Activated CD8-positive, alpha-beta memory T cell treated with anti-CD3 and anti-CD28 coated beads for 24 hours (primary cell): ENCODE measurements at regions not wholly inside any gene's neighbourhood (a gene's known extent, or its start where the extent isn't known, plus 50 kb on each side); places are given as distances from the start of the nearest gene placed in this dataset.
A peak's percentile ranks its signal among the peaks of the same experiment; 100 is the strongest.

Experiments used
- DNase-seq: peaks from one replicate; pipeline ENCODE4 v3.0.0-alpha.2; 2020

DNA sequence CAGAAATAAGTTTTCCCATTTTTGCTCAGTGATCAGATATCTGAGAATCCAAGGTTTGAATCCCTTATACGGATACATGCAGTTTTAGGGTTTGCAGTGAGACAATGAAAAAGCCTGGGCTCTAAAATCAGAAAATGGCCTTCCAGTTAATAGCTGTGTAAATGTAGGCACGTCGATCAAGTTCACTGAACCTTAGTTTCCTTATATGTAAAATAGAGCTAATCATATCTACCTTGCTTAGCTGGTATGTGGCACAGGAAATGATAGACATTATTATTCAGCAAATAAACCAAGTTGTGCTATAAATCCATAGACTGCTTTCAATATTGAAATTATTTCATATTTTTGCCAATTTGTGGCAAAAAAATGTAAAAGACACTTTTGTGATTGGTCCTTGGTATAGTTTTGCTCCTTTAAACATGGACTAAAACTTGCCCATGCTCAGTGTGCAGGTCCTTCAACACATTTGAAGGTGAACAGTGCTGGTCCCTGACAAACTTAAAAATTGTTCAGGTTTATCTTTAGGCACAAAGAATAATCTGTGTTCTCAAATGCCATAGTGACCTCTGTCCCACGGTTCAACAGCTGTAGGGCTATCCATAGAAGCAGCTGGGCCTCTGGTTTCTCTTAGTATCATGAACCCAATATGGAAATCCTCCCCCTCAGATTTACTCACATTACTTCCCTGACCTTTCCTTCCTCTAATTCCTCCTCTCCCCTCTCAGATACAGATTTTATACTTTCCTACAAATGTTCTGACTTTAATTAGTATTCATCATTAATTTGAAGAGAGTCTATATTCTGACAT is 51.0 kb downstream of the CCDC54 start:
- DNase-seq, result no peak

DNA sequence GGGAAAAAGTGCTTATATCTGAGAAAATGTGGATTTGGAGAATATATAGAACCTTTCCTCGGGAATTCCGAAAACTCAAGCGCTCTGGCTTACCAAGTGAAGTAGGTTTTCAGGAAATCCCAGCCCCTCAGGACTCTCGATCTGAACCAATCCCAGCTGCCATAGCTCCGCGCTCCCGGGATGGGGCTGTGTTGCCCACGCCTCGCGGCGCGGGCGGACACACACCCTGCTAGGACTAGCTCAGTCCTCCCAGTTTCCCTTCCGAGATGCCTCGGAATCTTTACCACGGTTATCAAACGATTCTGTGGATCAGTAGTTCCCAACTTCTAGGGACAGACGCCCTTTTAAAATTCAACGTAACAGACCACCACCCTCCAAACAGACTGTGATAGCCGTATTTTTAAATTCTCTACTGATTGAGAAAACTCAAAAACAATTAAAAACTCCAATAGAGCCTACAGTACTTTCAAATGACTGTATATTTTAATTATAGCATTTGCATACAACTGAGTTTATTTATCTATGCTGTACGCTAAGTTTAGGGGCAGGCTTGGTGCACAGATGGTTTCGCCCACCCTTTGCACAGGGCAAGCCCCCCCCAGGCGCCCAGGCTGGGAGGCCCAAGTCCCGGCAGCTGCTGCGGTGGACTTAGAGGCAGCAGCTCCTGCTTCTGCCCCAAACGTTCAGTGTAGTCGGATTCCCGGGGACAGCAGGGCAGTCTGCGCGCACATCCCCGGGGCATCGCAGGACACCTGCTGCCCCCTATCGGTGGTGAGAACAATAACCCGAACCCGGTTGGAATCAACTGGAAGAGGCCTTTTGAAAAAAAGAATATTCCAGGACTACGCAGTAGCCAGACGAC is 52.3 kb downstream of the CCDC54 start:
- DNase-seq, result peak; percentile 82

DNA sequence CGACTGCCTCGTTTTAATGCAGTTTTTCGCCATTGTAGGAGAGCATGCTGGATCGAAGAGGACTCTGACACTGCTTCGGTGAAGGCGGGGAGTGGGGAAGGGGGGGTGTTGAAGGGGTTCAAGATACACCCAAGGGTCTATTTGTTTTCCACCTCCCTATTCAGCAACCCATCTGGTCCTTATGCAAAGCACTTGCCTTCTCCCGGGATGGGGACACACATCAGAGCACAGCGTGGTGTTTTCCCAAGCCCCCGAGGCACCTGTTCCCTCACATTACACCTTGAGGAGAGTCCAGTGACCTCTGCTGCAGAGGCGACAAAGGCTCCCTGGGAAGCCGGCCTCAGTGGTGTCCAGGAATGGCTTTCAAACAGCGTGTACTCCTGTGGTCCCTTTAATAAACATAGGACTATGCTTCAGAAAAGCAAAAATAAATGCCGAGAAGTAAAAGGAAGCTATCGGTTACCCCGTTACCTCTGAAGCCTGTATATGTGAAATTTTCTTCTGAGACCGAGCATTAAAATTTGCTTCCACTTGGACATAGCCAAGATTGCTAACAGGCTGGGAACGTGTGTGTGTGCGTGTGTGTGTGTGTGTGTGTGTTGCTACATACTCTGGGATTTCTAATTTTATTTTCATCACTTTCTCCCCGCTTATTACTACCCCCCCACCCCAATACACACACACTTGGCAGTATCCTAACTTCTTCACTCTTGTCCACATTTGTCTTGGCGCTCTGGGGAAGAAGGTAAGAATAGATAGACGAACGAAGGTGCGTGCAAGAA is 53.2 kb downstream of the CCDC54 start:
- no peak for DNase-seq

DNA sequence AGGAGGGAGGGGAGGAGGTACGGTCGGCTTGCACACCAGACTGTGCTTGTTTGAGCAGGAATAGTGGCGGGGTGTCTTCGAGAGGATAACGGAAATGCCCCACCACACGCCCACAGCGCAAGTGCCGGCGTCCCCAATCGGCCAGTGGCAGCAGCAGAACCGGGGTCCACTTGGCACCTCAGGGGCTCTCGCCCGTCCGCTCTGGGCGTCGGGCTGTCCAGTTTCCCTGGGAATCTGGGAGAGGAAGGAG is 53.7 kb downstream of the CCDC54 start:
- no peak for DNase-seq

DNA sequence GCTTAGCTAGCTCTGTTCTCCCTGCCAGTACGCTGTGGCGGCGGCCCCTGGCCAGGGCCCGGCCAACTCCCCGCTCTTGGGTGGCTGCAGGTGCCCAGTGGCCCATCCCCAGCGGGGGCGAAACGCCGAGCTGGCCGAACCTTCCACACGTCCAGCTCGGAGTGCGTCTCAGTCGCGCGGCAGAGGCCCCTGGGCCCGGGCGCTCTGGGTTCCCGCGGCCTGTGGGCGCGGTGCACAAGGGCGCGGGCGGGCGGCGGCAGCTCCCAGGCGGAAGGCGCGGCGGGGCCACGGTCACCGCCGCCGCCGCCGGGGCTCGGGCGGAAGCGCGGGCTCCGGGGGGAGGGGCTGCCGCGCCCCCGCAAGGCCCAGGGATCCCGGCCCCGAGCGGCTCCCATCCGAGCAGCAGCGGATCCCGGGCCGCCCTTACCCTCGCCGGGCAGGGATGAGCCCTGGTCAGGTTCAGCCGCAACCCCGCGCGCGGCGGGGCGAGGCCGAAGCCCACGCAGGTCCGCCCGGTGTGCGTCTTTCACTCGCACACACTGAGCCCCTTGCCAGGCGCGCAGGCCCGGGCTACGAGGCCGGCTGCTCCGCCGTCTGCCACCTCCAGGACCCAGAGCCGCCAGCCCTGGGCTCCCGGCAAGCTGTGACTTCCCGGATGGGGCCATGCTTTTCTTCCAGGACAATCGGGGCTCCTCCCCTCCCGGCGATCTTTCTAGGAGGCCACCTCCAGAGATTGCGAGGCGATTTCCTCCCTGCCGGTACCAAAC is 54.2 kb downstream of the CCDC54 start:
- peak; percentile 85 for DNase-seq

DNA sequence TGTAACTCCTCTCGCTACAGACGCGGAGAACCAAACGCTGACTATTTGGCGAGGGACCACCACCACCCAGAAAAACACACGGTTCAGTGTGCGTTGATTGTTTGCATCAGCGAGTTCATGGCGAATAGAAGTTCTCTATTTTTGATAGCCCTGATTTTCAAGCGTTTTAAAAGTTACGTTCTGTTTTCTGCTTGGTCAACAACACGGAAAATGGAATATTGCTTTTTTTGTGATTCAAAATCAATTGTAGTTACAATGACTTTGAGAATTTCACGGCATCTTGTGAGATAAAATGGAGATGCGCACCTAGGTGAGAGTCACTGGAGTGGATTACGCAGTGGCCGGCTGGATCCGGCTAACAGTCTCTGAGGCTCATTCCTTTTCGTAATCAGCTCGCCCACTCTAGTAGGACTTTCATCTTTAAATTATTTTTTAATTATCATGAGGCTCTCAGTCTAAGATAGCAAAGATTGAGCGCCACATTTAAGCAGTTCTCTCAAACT is 54.8 kb downstream of the CCDC54 start:
- DNase-seq, result no peak

DNA sequence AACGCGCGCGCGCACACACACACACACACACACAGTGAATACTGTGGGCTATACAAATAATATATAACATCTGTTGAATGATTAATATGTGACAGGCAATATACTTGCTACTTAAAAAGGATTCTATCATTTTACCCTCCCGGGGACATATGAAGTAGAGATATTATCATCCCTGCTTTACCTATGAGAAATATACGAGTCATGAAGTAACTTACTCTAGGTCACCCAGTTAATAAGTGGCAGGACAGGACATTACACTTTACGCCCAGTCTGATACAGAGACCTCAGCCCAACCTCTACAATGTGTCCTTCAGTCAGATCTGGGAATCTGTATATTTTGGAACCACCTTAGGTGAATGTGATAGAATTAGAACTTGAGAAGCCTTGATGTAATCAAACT is 55.4 kb downstream of the CCDC54 start:
- DNase-seq, result no peak

DNA sequence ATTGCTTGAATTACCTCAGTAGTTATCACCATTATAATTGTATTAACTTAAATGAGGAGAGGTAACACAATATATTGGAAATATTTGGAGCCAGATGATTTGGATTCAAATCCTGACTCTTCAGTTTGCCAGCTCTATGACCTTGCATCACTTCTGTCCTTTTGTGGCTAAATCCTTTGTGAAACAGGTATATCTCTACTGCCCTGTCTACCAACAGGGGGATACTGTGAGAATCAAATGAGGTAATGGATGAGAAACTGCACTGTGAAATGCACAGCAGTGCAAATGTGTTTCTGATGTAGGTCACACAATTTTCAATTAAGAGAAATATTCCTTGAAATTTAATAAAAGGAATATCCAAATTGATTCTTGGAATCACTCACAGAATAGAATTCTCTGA is 58.8 kb downstream of the CCDC54 start:
- DNase-seq, result no peak

DNA sequence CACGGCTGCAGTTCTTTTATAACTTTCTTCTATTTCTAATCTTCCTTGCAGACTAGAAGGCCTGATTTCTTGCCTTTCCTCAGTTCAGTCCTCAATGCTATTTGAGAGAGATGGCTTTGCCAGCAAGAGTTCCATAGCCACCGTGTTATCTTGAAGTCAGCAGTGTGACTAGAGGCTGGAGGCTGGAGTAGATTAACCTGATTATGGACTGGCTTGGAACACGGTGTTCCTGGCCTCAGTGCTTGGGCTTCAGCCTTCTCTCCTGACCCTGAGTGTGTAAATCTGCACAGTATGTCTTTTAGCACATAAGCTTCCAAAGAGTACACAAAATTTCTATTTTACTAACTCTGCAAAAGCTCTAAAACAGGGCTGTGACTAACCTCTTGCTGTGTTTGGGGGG is 61.4 kb downstream of the CCDC54 start:
- DNase-seq, result no peak

DNA sequence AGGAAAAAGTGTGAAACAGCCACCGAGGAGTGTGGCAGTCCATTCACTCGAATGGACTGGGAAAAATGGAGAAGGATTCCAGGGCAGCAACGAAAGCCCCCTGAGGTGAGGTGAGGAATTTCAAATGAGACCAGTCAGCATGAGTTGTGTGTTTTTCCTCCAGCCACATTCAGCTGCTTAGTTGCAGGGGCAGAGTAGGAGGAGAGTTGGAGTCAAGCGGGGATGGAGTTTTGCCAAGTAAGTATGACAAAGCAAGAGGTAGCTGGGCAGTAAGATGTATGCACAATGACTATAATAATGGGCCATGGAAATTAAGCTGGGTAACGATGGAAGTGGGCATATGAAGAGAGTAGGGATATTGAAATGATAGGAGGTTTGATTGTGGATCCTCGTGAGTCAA is 64.4 kb downstream of the CCDC54 start:
- DNase-seq, result no peak

DNA sequence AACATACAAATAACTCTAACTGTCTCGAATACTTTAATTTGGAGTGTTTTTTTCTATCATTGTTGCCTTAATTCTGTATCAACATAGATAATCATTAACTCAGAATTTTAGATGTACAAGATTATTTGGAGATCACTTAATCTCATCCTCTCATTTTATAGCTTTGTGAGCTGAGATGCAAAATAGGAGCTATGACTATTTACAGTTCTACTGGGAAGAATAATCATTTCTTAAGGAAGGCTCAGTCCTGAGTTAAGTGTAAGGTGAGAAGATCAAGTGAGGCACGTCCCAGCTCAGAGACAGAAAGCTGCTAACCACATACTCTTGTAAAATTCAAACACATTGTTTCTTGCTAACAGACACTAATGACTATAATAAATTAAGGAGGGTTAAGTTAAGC is 66.2 kb downstream of the CCDC54 start:
- no peak for DNase-seq

DNA sequence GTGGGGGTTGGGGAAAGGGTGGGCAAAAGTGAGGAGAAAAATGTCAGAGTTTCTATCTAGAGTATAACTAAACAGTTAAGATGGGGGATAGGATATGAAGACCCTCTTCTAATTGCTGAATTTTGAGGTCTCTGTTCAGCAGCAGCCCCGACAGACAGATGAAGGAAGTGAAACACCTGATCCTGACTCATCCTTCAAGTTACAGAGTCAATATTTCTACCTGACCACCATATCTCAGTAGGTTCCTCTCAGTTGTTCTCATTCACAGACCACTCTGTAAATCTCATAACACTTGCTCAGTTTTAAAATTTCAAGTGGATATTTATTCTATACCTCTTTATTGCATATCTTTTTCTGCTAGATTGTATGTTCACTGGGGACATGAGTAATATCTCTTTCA is 69.5 kb downstream of the CCDC54 start:
- no peak for DNase-seq

DNA sequence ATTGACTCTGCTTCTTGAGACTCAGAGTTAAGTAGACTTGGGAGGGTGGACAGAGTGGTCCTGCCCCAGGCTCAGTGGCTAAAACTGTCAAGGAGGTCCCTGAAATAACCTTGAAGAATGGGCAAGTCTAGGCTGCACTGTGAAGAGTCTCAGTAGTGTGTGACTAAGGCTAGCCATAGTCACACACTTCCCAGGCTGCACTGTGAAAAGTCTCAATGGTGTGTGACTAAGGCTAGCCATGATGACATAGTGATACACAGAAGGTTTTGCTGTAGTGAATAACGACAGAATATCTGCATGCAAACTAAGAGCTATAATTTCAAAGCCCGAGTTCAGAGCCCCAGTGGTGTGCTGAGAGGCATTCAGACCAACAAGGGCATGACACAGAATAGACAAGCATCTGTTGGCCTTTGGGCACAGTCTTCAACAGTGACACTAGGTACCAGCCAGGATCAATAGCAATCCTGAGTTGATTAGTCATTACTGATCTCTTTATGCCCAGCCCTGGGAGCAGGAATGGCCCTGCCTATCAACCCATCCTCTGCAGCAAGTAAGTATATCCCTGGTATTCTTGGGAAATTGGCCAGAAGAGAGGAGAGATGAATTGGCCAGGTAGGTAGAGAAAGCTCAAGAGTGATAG is 72.4 kb upstream of the BBX start:
- no peak for DNase-seq

DNA sequence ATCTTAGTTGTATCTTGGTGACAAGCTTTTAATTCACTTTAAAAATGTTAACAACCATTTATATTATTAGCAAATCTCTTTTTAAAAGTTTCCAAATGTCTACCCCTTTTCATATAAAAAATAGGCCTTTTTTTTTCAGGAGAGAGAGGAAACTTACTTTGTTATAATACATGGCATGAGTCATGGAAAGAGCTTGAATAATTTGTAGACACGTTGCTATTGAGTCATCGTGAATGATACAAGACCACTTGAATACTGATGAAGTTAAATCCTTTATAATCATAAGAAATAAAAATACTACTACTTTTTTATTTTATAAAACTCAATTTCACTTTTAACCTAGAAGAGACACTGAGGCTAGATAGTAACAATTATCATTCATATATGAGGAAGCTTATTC is 70.3 kb upstream of the BBX start:
- DNase-seq, result no peak

DNA sequence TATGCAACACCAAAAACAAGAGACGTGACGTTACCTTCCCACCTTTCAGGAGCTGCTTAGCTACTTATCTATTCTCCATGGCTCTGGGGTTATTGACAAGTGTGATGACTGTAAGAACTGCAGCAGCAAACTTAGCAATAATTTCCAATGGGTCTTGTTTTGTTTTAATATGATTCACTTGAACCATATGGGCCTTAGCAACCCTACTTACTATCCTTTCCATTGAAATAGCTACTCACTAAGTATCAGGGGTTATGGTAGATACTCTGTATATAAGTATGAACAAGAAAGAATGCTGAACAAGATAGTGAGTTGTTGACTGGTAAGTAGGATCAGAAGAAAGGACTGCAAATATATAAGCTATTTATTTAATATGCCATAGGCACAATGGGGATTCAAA is 69.3 kb upstream of the BBX start:
- DNase-seq, result no peak

DNA sequence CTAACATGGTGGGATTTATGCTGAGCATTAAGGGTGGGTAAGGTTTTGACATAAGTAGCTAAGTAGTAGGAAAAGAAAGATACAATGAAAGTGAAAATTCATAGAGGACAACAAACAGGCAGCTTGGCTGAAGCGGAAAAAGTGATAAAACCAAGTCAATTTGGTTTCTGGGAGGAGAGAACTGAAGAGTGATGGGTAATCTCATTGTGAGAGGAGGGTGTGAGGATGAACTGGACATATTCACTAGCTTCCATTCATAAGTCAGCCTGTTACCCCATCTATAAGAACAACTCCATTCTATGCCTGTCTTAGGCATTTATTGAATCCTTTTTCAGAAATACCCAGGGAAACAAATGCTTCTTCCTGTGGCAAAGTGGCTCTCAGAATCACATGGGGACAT is 67.1 kb upstream of the BBX start:
- no peak for DNase-seq

DNA sequence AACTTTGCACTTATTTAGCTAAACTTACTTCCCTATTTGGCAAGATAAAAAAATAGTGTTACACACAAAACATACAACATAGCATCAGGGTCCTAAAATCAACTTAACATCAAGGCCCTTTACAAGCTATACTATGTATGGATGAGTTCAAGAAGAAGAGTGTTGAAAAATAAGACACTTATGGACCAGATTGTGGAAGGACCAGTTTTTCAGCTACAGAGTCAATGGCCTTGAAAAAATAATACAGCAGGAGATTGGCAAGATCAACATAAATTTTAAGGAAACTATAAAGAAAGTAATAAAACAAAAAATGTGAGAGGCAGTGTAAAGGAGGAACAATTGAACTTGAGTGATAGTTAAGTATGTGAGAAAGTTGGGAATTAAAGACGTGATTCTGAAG is 66.3 kb upstream of the BBX start:
- no peak for DNase-seq

DNA sequence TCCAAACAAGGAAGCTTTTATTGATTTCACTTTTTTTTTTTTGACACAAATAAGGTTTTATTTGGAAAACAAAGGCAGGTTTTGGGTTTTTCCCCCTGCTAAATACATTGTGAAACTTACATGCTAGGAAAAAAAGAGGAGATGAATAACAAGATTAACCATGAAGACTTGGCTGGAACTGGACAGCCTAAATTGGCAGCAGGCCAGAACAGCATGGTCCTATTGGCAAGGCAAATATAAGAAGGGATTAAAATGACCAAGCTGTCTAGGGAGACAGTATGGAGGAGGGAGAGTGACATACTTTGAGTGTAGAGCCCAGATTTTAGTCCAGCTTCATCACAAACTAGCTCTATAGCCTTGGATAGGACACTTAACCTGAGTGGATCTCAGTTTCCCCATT is 63.9 kb upstream of the BBX start:
- no peak for DNase-seq

DNA sequence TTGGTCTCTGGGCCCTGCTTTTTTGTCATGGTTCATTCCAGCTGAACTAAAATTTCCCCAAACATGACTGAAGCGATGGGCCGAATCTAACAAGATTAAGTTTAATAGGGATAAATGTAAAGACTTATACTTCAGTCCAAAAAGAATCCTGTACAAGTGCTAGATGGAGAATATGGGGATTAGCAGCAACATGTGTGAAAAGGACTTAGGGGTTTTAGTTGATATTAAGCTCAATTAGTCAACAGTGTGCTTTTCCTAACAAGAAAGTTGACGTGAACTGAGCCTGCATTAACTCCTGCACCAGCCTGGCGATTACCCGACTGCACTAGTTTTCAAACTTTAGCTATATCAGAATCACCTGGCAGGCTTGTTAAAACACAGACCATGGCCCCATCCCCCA is 61.0 kb upstream of the BBX start:
- no peak for DNase-seq

DNA sequence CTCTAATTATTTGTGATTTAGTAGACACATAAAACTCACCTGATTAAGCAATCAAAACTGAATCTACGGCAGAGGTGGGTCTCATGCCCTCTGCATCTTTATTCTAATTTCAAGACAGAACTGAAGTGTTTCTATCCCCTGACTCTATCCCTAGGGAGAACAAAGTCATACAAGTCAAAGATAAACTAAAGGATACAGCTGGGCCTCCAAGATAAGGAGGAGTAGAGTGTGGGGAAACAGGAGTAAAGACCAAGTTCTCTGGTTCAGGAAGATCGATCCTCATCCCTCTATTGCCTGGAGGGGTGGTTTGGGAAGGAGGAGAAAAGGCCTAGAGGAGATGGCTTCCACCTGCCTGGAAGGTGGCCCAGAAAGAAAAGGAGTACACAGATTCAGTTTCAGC is 58.7 kb upstream of the BBX start:
- DNase-seq, result no peak

DNA sequence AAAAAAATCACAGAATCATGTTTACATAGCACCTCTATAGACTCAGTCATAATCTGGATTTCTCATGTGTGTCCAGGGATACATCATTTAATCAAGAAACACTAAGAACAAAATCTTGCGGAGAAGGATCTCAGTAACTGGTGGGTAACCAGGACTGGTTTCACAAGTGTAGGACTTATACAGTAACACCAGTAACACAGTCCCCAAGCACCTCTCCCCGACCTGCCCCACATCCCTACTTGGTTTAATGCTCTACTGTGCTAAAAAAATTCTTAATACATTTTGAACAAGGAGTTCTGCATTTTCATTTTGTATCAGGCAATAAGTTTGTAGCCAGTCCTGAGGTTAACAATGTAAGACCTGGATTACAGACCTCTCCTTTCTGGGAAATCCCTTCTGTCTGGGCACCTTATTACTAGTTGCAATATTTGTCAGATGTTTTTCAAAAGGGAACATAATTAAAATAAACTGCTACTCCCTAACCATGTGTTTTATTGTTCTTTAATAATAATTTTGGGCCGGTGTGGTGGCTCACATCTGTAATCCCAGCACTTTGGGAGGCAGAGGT is 57.6 kb upstream of the BBX start:
- DNase-seq, result no peak

DNA sequence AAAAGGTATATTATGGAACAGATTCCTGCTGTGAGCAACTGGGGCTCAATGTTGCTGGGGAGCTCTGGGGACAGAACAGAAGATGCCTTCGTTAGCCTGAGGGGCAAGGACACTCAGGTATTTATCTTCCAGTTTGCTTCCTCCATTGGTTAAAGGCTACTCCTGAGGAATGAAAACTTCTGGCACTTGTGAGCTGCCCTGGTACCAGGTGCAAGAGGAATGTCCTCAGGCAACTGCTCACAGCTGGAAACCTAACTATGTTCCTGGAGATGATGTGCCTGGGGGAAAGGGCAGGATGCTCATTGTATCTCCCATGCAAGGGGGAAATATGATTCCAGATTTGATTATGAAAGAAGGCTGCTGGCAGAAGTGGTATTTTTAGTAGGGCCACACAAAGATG is 54.0 kb upstream of the BBX start:
- DNase-seq, result no peak
